GM20000 (cell line): ENCODE measurements at regions not wholly inside any gene's neighbourhood (a gene's known extent, or its start where the extent isn't known, plus 50 kb on each side); places are given as distances from the start of the nearest gene placed in this dataset.

Experiments
- DNase-seq: peaks from one replicate; pipeline ENCODE4 v3.0.0; 2012; ENCODE audit warnings: low spot score
- TF ChIP-seq, protein P1 (sequence below): IDR thresholded peaks from 2 replicates; pipeline ENCODE4 v1.5.1; 2012; ENCODE audit warnings: mild to moderate bottlenecking, control low read depth; ENCODE audit errors: extremely low read depth, missing control alignments

DNA sequence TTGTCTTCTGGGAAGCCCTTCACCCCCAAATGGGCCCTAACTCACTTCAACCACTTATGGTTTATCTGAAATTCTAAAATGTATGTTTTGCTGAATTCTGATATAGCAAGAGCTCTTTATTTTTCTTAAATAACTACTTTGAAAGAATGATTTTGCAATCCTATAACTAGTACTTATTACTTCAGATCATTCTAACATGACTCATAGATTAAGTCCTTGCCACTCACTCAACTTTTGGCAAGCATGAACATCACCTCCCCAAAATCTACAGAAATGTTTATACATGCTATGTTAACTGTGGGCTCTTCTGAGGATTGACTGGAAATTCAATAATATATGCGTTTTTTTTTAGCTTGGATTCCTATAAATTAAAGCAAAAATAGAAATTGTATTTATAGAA, 367.4 kb upstream of the FAT3 start:
- TF ChIP-seq, protein P1, sequence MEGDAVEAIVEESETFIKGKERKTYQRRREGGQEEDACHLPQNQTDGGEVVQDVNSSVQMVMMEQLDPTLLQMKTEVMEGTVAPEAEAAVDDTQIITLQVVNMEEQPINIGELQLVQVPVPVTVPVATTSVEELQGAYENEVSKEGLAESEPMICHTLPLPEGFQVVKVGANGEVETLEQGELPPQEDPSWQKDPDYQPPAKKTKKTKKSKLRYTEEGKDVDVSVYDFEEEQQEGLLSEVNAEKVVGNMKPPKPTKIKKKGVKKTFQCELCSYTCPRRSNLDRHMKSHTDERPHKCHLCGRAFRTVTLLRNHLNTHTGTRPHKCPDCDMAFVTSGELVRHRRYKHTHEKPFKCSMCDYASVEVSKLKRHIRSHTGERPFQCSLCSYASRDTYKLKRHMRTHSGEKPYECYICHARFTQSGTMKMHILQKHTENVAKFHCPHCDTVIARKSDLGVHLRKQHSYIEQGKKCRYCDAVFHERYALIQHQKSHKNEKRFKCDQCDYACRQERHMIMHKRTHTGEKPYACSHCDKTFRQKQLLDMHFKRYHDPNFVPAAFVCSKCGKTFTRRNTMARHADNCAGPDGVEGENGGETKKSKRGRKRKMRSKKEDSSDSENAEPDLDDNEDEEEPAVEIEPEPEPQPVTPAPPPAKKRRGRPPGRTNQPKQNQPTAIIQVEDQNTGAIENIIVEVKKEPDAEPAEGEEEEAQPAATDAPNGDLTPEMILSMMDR, result no peak
- no peak for DNase-seq

DNA sequence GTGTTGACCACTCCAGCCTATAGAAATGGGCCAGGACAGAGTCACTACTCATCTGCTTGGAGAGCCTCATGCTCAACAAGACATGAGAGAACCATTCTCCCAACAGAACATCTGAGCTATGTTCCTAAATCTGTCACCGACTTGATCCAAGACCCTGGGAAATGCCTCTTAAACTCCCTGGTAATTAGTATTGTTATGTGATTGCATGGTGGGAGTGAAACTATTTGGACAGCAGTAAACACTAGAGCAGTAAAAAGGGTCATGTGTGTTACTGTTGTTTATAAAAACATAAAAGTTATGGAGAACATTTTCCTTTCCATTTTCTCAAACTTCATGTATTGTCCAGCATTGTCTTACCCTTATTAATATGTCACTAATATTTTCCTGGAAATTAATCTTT, 369.8 kb upstream of the FAT3 start:
- DNase-seq, result no peak
- TF ChIP-seq, protein P1, result no peak

DNA sequence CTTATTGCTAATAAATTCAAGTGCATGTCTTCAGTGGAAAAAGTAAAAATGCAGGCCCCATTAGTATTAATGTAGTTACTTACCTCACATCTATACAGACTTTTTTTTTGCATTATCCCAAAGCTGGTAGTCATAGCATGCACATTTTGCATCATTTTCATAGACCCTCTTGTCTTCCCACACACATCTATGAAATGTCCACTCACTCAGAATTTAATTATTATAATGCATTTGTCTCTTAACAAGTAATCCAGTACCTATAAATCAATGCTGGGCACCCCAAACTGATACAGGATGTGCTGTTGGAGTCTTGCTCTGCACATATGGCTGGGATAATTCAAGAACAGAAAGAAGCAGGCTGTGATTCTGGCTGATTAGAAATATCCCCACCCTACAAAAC, 370.4 kb upstream of the FAT3 start:
- TF ChIP-seq, protein P1, result no peak
- DNase-seq, result no peak

DNA sequence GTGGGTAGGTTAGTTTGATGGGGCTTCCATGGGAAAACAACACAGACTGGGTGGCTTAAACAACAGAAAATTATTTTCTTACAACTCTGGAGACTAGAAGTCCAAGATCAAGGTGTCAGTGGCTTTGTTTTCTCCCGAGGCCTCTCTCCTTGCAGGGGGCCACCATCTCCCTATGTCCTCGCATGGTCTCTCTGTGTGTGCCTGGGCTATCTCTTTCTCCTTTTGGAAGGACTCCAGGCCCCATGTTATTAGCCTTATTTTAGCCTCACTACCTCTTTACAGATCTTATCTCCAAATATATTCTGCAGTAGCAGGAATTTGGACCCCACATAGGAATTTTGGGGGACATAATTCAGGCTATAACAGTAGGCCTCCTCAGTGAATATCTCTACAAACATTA, 372.7 kb upstream of the FAT3 start:
- TF ChIP-seq, protein P1, result no peak
- no peak for DNase-seq

DNA sequence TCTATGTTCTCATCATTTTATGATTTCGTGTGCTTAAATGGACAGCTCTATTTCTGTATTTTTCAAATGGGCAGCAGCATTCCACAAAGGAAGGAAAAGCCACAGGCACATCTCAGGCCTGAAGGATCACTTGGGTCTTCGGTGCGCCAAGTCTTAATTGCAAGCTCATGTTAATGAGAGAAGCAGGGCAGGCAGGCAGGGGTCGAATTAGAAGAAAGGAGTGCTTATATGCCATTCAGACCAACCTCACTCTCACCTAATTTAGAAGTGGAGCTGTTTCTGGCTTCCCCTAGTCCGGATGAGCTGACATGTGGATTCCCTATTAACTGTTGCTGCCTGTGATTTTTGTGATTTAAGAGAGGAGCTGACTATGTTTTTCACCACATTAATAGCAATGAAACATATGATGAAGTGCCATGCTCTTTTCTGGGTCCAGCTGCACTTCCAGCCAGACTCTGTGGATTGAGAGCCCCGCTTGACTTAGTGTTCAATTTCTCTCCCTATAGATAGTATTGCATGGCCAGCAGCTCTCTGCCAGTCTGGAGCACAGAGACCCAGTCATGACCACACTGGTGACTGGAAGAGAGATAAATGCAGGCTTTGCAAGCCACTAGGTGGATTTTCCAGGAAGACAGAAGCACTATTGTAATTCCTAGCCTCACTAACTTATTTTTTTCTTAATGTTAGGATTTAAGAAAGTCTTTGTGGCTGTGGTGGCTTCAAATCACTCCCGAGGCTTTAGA, 373.9 kb upstream of the FAT3 start:
- no peak for DNase-seq

DNA sequence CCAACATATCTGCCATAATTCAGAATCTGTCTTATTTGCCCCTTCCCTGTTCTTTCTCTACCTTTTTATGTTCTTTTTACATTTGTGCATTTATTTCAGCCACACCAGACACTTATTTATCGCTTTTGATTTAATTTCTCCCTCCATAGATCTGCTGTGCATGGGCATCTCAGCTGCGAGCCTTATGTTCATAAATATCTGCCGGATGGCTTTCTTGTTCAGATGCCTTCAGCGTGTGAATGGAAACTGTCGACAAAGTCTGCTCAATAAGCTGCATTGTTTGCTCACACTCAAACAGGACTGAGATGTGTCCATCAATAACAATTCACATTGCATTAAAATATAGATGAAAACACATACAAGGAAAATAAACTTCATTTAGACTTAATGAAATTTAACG, 374.6 kb upstream of the FAT3 start:
- TF ChIP-seq, protein P1, result no peak
- DNase-seq, result no peak

More for the DNA sequence above, 373.9 kb upstream of the FAT3 start:
- TF ChIP-seq, protein P1, result no peak

DNA sequence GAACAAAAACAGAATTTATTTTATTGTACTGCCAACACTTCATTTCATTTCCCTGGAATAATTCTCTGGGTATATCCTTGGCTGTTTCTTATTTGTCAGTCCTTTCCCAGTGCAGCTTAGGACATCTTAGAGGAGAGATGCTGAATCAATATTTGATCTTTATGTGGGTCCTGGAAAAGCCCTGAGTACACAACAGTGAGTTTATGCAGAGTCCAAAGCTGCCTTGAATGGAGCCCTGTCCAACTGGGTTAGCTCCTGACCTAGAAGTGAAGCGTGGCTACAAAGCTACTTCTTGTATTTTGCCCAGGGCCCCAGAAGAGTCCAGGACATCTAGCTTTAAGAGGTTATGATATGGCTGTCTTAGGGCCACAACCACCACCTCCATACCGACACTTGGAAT, 378.0 kb upstream of the FAT3 start:
- TF ChIP-seq, protein P1, result no peak

More for the DNA sequence above, 378.0 kb upstream of the FAT3 start:
- no peak for DNase-seq
